Trophoblast cell (in vitro differentiated cells and primary cell): ENCODE measurements at regions not wholly inside any gene's neighbourhood (a gene's known extent, or its start where the extent isn't known, plus 50 kb on each side); places are given as distances from the start of the nearest gene placed in this dataset.

Experiments used
- DNase-seq, 2 donors: peaks; one replicate each; pipeline ENCODE4 v3.0.0-alpha.2; 2016
- H2AFZ ChIP-seq: 2 replicates; pipeline ENCODE4 v1.6.1; 2013; ENCODE audit warnings: low read length, moderate library complexity, mild to moderate bottlenecking; ENCODE audit not compliant: insufficient read depth, poor library complexity
- H2AK5ac ChIP-seq: 2 replicates; pipeline ENCODE4 v1.6.1; 2013; ENCODE audit warnings: mild to moderate bottlenecking, low read length
- H2BK120ac ChIP-seq: 2 replicates; pipeline ENCODE4 v1.6.1; 2013; ENCODE audit warnings: low read length, mild to moderate bottlenecking, moderate library complexity; ENCODE audit not compliant: insufficient read depth, poor library complexity
- H2BK12ac ChIP-seq: 2 replicates; pipeline ENCODE4 v1.6.1; 2013; ENCODE audit warnings: mild to moderate bottlenecking, low read length, moderate library complexity
- H2BK5ac ChIP-seq: 2 replicates; pipeline ENCODE4 v1.6.1; 2013; ENCODE audit warnings: low read length, low read depth, moderate library complexity, mild to moderate bottlenecking; ENCODE audit not compliant: poor library complexity
- H3K14ac ChIP-seq: 2 replicates; pipeline ENCODE4 v1.6.1; 2013; ENCODE audit warnings: mild to moderate bottlenecking, low read length
- H3K18ac ChIP-seq: 2 replicates; pipeline ENCODE4 v1.6.1; 2013; ENCODE audit warnings: mild to moderate bottlenecking, low read length
- H3K23ac ChIP-seq: 2 replicates; pipeline ENCODE4 v1.6.1; 2013; ENCODE audit warnings: low read length
- H3K27ac ChIP-seq: 2 replicates; pipeline ENCODE4 v1.5.1; 2013; ENCODE audit warnings: low read depth, mild to moderate bottlenecking, inconsistent platforms, low read length, moderate library complexity
- H3K27me3 ChIP-seq: 2 replicates; pipeline ENCODE4 v1.6.1; 2013; ENCODE audit warnings: inconsistent platforms, mild to moderate bottlenecking, low read length, moderate library complexity; ENCODE audit not compliant: insufficient read depth
- H3K36me3 ChIP-seq, 2 experiments: 1 replicate in 1 of 2; 2 replicates in 1 of 2; pipeline ENCODE4 v1.6.1; 2013; ENCODE audit warnings: low read length in 2 of 2, mild to moderate bottlenecking in 2 of 2, moderate library complexity in 1 of 2; ENCODE audit not compliant: insufficient read depth in 2 of 2, control insufficient read depth in 1 of 2
- H3K4ac ChIP-seq: 2 replicates; pipeline ENCODE4 v1.6.1; 2013; ENCODE audit warnings: low read depth, mild to moderate bottlenecking, low read length, moderate library complexity
- H3K4me1 ChIP-seq, 2 experiments: 1 replicate in 1 of 2; 2 replicates in 1 of 2; pipeline ENCODE4 v1.6.1; 2013; ENCODE audit warnings: low read length in 2 of 2, mild to moderate bottlenecking in 2 of 2, moderate library complexity in 1 of 2; ENCODE audit not compliant: insufficient read depth in 2 of 2, control insufficient read depth in 1 of 2
- H3K4me2 ChIP-seq: 2 replicates; pipeline ENCODE4 v1.6.1; 2013; ENCODE audit warnings: inconsistent platforms, mild to moderate bottlenecking, low read length, moderate library complexity
- H3K4me3 ChIP-seq: 2 replicates; pipeline ENCODE4 v1.5.1; 2013; ENCODE audit warnings: mild to moderate bottlenecking, low read depth, low read length, inconsistent platforms
- H3K79me1 ChIP-seq: one replicate; pipeline ENCODE4 v1.6.1; 2013; ENCODE audit warnings: low read length
- H3K79me2 ChIP-seq: 2 replicates; pipeline ENCODE4 v1.6.1; 2013; ENCODE audit warnings: low read length, mild to moderate bottlenecking; ENCODE audit not compliant: control insufficient read depth, insufficient read depth, poor library complexity
- H3K9ac ChIP-seq: 2 replicates; pipeline ENCODE4 v1.6.1; 2013; ENCODE audit warnings: mild to moderate bottlenecking, low read length
- H3K9me3 ChIP-seq: 2 replicates; pipeline ENCODE4 v1.6.1; 2013; ENCODE audit warnings: low read depth, mild to moderate bottlenecking, control low read depth, inconsistent platforms, low read length; ENCODE audit not compliant: insufficient read depth
- H4K12ac ChIP-seq: 2 replicates; pipeline ENCODE4 v1.6.1; 2013; ENCODE audit warnings: low read depth, mild to moderate bottlenecking, low read length, moderate library complexity
- H4K8ac ChIP-seq: 2 replicates; pipeline ENCODE4 v1.6.1; 2013; ENCODE audit warnings: low read depth, mild to moderate bottlenecking, low read length, moderate library complexity
- H4K91ac ChIP-seq: one replicate; pipeline ENCODE4 v1.6.1; 2013; ENCODE audit warnings: low read depth, mild to moderate bottlenecking, low read length, moderate library complexity
- WGBS: extraction: QIAGEN DNeasy Blood & Tissue Kit; methylation state at CpG from one replicate; pipeline ENCODE4 v1.1.7; 2013; ENCODE audit warnings: missing lambda C conversion rate; ENCODE audit not compliant: insufficient read length, insufficient coverage; ENCODE audit errors: extremely low coverage; 5-methylcytosine and 5-hydroxymethylcytosine counted together

- H3K4me2 ChIP-seq = no peak overlapping the region
- DNase-seq = no peak
- no CpG with 5 or more reads among the region's 2 CpGs for WGBS
- no peaks in the 10 kb centered on the region for H3K79me2 ChIP-seq
- H2AK5ac ChIP-seq = no peak overlapping the region
- no peak overlapping the region for H3K23ac ChIP-seq
- no peak overlapping the region for H4K8ac ChIP-seq
- no peak overlapping the region for H4K91ac ChIP-seq
- H2AFZ ChIP-seq = no peak overlapping the region
- H3K27ac ChIP-seq = no peak overlapping the region
- H3K36me3 ChIP-seq = no peaks in the 10 kb centered on the region
- H3K18ac ChIP-seq = no peak overlapping the region
- no peaks in the 10 kb centered on the region for H3K79me1 ChIP-seq
- H3K9ac ChIP-seq = no peak overlapping the region
- H3K14ac ChIP-seq = no peak overlapping the region
- peaks cover 1% of the 10 kb centered on the region for H3K9me3 ChIP-seq
- H3K27me3 ChIP-seq = no peaks in the 10 kb centered on the region
- no peak overlapping the region for H2BK5ac ChIP-seq
- H2BK12ac ChIP-seq = no peak overlapping the region
- no peaks in the 10 kb centered on the region for H3K4me1 ChIP-seq
- H3K4ac ChIP-seq = no peak overlapping the region
- H2BK120ac ChIP-seq = no peak overlapping the region
- H4K12ac ChIP-seq = no peak overlapping the region
- H3K4me3 ChIP-seq = no peak overlapping the region
Observed at GRCh38 chr1:60672449-60672848, 409.9 kb upstream of the NFIA start.

- no peaks in the 10 kb centered on the region for H3K4me1 ChIP-seq
- H3K4ac ChIP-seq = no peak overlapping the region
- H2AK5ac ChIP-seq = no peak overlapping the region
- no CpG with 5 or more reads among the region's 4 CpGs for WGBS
- no peaks in the 10 kb centered on the region for H3K36me3 ChIP-seq
- H3K79me1 ChIP-seq = no peaks in the 10 kb centered on the region
- H3K14ac ChIP-seq = no peak overlapping the region
- H3K18ac ChIP-seq = no peak overlapping the region
- H3K23ac ChIP-seq = no peak overlapping the region
- no peak overlapping the region for H2BK120ac ChIP-seq
- no peak overlapping the region for H2BK5ac ChIP-seq
- no peak for DNase-seq
- no peak overlapping the region for H4K91ac ChIP-seq
- H3K9me3 ChIP-seq = no peaks in the 10 kb centered on the region
- no peak overlapping the region for H4K12ac ChIP-seq
- H3K9ac ChIP-seq = no peak overlapping the region
- H2BK12ac ChIP-seq = no peak overlapping the region
- H2AFZ ChIP-seq = no peak overlapping the region
- H3K79me2 ChIP-seq = no peaks in the 10 kb centered on the region
- no peaks in the 10 kb centered on the region for H3K27me3 ChIP-seq
- H3K27ac ChIP-seq = no peak overlapping the region
- no peak overlapping the region for H3K4me2 ChIP-seq
- H3K4me3 ChIP-seq = no peak overlapping the region
- no peak overlapping the region for H4K8ac ChIP-seq
Observed at GRCh38 chr1:60670302-60670701, 412.1 kb upstream of the NFIA start.

GRCh38 chr1:60668585-60668984 lies 413.8 kb upstream of the NFIA start:
- no peak overlapping the region for H2BK120ac ChIP-seq
- H4K91ac ChIP-seq = no peak overlapping the region
- H3K9ac ChIP-seq = no peak overlapping the region
- H3K4ac ChIP-seq = no peak overlapping the region
- no peaks in the 10 kb centered on the region for H3K36me3 ChIP-seq
- no peaks in the 10 kb centered on the region for H3K4me1 ChIP-seq
- H2AFZ ChIP-seq = no peak overlapping the region
- no peaks in the 10 kb centered on the region for H3K9me3 ChIP-seq
- no peak overlapping the region for H2BK12ac ChIP-seq
- WGBS = no CpG with 5 or more reads among the region's 8 CpGs
- no peak overlapping the region for H3K14ac ChIP-seq
- no peak overlapping the region for H3K4me3 ChIP-seq
- DNase-seq = no peak
- H2BK5ac ChIP-seq = no peak overlapping the region
- no peaks in the 10 kb centered on the region for H3K27me3 ChIP-seq
- H3K23ac ChIP-seq = no peak overlapping the region
- no peak overlapping the region for H3K4me2 ChIP-seq
- no peak overlapping the region for H4K8ac ChIP-seq
- no peak overlapping the region for H3K27ac ChIP-seq
- H4K12ac ChIP-seq = no peak overlapping the region
- H3K18ac ChIP-seq = no peak overlapping the region
- H2AK5ac ChIP-seq = no peak overlapping the region
- no peaks in the 10 kb centered on the region for H3K79me2 ChIP-seq
- H3K79me1 ChIP-seq = no peaks in the 10 kb centered on the region

GRCh38 chr1:60665311-60665710 lies 417.1 kb upstream of the NFIA start:
- no peak overlapping the region for H4K91ac ChIP-seq
- no peak overlapping the region for H3K18ac ChIP-seq
- no peak overlapping the region for H3K9ac ChIP-seq
- no CpG with 5 or more reads among the region's 1 CpG for WGBS
- H2BK12ac ChIP-seq = no peak overlapping the region
- H3K27ac ChIP-seq = no peak overlapping the region
- no peak overlapping the region for H2BK5ac ChIP-seq
- no peaks in the 10 kb centered on the region for H3K27me3 ChIP-seq
- H3K79me1 ChIP-seq = no peaks in the 10 kb centered on the region
- no peak overlapping the region for H2AFZ ChIP-seq
- H2AK5ac ChIP-seq = no peak overlapping the region
- no peak overlapping the region for H4K12ac ChIP-seq
- H3K36me3 ChIP-seq = no peaks in the 10 kb centered on the region
- no peak overlapping the region for H3K23ac ChIP-seq
- no peaks in the 10 kb centered on the region for H3K4me1 ChIP-seq
- H3K14ac ChIP-seq = no peak overlapping the region
- H3K79me2 ChIP-seq = no peaks in the 10 kb centered on the region
- no peak for DNase-seq
- H3K4ac ChIP-seq = no peak overlapping the region
- H3K4me2 ChIP-seq = no peak overlapping the region
- H2BK120ac ChIP-seq = no peak overlapping the region
- H3K4me3 ChIP-seq = no peak overlapping the region
- no peak overlapping the region for H4K8ac ChIP-seq
- H3K9me3 ChIP-seq = no peaks in the 10 kb centered on the region
